ENCODE measurements at regions not wholly inside any gene's neighbourhood (a gene's known extent, or its start where the extent isn't known, plus 50 kb on each side); places are given as distances from the start of the nearest gene placed in this dataset.

DNA sequence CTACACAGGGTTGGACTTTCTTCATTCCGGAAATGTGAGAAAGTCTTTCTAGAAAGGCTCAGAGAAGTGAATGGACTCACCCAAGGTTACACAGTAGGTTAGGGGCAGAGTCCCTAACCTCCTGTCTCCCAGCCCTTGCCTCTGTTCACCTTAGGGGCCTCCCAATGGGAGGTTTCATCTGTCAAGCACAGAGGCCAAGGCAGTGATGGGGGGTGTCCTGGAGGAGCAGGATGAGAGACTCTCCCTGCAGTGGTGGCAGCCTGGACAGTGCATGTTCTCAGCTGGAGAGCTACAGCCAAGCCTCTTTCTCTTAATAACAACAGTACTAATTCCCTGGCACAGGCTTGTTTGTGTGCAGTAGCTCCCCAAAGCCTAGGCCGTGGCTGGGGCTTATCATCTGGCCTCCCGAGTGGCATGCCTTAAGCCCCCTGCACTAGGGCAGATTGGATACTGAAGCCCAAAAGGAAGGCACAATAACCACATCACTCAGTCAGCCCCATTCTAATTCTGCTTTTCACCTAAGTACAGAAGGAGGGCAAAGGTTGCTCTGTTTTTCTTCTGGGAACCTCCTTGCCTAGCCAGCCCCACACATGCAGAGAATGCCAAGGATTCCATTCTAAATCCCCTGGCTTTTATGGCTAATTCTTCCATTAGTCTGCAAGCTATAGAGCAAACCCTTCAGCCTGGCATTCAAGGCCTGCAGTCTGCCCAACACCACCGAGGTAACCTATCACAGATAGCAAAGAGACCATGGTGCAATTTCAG, 50.2 kb upstream of the XPA start:
- DNase-seq: no peak

DNA sequence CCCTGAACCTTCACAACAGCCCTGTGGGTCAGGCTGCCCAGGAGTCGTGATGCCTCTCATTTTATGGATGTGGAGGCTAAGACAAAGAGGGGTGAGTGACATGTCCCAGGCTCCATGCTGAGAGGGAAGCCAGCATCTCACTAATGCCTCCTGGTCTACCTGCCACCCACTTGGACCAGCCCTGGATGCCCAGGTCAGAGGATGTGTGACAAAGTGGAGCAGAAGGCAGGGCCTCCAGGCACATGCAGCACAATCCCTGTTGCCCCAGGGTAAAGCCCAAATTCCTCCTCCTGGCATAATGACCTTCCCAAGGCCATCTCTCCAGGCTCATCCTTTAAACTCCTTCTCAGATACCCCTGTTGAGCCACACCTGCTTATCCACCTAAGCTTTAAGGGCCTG, 51.4 kb upstream of the XPA start:
- DNase-seq: no peak

DNA sequence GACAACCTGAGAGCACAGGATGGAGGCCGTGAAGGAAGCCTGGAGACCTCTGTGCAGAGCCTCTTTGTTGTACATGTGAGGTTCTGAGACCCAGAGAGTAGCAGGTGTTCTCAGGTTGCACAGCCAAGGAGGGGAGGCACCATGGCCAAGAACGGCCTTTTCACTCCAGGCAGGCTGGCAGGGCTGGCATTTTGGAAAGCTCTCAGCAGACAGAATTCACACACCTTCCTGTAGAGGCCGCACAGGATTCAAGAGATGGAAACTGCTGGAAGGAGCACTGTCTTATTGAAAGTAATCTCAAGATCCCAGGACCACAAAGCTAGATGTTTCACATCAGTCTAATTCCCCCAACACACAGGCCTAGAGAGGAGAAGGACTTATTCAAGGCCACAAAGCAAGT, 52.8 kb upstream of the XPA start:
- DNase-seq: no peak

DNA sequence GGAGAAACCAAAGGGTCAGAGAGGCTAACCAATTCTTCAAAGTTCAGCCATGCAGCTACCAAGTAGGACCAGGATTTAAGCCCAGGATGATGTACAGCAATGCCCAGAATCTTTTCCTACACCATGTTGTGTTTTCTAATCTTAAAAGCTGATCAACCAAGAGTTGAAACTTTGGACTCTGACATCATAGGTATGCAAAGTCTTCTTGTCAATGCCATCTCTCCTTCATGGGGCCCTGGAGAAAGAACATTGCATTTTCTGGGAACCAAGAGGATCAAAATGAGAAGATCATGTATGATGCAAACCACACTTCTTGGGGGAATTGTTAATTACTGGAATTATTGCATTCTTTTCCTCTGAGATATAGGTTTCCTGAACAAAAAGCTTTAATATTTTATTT, 54.4 kb upstream of the XPA start:
- DNase-seq: no peak

DNA sequence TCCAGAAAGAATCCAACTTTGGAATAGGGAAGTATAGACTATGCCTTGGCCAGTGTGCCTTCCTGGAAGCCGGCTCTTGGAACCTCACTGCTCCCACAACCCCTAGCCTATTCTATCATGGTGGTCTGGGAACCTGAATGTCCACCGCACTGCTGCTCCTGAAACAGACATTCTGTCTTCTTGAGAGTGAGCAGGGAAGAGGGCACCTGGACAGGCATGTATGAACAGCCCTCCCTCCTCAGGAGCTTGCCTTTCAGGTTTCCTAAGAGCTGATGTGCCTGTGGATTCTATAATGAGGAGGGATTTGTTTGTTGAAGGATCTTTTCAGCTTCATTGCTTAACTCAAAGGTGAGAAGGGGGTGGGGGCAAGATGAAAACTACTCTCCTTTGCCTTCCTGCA, 55.1 kb upstream of the XPA start:
- no peak for DNase-seq

DNA sequence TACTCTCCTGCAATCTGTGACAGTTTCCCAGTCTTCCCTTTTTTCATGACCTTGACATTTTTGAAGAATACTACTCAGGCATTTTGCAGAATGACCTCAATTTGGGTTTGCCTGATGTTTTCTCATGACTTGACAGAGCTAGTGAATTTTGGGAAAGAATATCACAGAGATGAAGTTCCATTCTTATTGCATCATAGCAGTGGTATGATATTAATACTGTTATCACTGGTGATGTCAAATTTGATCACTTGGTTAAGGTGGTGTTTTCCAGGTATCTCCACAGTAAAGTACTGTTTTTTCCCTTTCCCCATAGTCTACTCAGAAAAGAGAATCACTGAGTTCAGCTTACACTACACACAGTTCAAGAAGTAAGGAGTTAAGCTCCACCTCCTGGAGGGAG, 56.2 kb upstream of the XPA start:
- no peak for DNase-seq

DNA sequence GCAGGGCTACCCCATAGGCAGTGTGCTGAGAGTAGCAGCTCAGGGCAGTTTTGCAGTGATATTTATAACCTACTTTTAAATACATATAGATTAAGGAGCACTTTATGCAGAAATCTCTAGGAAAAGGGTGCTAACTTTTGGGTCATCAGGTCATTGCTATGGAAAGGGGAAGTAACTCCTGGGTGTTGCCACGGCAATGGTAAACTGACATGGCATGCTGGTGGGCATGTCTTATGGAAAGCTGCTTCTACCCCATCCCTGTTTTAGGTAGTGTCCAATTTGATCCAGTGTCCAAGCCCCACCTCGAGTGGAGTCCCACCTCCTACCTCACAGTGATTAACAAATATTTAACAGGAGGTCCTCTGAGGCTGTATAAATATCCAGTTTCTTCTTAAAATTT, 56.8 kb upstream of the XPA start:
- peak; percentile 1 to 3 for DNase-seq

DNA sequence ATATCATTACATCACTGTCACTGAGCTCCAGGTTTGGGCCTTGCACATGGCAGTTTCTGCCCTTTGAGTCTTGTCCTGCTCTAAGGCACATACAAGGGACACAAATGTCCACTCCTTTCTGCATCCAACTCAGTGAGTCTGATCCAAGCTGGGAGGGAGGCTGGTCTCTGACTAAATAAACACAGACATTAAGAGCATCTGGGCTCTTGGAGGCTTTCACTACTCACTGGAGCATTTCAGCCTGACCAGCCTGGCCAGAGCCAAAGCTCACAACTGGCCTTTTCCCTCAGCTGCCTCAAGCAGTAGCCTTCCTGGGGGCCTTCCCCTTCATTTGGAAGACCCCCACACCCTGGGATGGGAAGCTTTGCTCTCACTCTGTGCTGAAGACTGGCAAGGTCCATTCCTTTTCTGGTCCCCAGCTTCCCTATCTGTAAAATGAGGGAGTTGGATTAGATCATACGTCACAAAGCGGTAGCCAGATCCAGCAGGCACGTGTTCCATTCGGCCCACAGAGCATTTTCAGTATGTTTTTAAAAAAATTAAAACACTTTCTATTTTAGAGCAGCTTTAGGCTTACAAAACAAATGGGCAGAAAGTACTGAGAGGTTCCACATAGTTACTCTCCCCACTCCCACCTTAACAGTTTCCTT, 58.6 kb upstream of the XPA start:
- no peak for DNase-seq

DNA sequence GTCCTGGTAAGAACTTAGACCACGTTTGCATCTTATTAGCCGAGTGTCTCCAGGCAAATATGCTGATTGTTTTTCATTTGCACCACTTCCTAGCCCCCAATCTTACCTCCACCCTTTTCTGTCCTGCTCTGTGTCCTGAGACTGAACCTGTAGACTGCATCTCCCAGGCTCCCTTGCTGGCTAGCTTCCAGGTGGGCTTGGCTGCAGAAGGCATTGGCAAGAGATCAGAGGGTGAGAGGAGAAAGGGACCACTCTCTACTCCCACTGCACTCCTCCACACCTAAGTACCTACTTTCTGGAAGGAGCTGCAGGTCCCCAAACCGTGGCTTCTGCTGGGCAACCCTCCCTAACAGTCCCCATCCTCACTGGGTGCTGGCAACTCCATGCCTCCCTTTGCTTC, 59.9 kb upstream of the XPA start:
- no peak for DNase-seq

DNA sequence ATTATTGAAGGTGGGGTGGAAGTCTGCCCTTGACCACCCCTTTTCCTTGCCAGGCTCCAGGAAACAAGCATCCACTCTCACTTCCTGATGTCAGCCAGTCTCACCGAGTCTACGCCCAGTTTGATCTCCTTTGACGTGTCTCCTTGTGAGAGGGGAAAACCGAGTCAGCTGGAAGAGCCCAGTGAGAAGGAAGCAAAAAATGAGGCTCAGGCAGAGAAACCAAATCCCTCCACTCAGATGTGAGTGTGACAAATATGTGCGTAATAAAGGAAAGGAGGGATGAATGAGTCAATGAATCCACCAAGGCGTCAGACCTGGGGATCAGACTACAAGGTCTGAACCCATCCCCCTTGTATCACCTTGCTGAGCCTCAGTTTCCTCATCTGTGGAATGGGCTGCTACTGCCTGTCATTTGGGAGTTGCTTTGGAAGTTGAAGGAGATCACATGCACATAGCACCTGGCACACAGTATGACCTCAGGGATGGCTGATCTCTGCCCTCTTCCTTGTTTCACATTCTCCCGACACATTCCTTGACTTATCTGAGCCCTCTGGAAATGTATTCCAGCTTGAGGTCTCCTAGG, 61.3 kb upstream of the XPA start:
- DNase-seq: no peak

DNA sequence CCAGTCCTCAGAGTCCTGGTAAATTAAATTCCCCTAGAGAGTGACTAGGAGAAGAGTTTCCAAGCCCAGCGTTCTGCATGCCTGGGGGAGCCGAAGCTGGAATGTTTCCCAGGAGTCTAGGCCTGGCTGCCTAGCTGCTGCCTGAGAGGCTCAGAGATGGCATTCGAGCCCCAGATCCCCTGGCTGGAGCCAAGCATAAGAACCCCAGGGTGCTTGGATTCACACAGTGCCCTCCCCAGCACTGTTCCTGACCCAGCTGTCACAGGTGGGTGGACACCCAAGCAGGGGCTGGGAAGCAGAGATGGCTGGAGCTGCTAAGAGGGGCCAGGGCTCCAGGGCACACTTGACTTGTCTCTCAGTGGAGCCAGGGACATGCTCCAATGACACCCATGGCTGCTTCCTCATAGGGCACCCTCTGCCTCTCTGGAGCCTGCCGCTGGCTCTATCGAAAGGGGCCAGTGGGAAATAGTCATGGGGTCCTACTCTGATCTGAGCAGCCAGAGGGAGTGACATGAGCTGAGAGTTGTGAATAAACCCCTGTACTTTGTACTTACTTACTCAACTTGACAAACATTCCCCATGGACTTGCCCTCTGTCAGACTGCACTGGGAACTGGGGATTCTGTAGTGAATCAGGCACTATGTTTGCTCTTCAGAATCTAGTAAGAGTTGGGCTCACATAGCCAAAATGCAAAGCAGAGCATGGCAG, 62.6 kb upstream of the XPA start:
- no peak for DNase-seq

DNA sequence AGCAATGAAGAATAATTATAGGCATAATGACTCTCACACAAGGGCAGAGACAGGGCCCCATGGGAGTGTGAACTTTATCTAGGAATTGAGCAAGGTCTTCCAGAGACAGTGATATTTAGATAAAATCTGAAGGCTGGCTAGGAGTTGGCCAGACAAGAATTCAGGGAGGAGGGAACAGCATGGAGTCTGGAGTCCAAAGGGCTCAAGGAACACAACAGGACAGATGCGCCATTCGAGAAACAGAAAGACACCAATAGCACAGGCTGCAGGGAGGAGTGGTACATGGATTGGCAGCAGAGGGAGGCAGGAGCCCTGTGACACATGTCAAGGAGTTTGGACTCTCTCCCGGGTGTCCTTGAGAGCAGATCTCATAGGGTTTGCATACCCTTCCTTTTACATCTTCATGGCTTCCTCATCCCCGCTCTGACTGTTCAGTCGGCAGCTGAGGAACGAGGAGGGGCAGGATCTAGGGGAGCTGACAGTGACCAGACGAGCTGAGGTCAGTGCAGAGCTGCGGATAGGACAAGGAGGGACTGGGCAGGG, 64.0 kb upstream of the XPA start:
- DNase-seq: no peak

DNA sequence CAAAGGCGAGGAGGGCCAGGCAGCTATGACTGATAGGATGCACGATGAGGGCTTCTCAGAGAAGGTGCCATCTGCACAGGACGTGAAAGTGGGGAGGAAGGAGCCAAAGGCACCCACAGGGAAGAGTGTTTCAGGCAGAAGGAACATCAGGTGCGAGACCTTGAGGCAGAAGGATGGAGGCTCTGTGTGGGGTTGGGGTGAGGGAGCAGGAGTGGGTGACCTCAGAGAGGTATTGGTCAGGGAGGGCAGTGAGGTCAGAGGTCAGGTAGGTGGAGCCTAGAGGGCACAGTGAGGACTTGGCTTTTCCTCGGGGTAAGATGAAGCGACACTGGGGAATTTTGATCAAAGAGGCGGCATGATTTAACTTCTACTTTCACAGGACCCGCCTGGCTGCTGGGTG, 64.7 kb upstream of the XPA start:
- DNase-seq: no peak

DNA sequence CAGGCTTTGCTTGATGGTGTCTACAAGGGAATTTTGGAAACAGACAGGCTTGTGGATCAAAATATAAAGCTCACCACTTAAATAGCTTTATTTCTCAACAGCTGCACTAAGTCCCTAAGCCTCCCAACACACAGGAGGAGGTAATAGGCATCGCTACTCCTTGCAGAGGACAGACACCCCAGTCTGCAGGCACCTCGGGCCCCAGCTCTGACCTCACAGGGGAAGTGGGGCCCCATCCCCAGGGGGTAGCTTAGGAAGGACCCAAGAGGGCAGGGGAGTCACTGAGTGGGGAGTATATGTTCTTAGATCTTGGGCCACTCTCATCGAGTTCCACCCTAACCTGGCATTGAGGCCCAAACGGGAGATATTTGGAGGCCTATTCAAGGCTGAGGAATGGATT, 66.7 kb upstream of the XPA start:
- no peak for DNase-seq

DNA sequence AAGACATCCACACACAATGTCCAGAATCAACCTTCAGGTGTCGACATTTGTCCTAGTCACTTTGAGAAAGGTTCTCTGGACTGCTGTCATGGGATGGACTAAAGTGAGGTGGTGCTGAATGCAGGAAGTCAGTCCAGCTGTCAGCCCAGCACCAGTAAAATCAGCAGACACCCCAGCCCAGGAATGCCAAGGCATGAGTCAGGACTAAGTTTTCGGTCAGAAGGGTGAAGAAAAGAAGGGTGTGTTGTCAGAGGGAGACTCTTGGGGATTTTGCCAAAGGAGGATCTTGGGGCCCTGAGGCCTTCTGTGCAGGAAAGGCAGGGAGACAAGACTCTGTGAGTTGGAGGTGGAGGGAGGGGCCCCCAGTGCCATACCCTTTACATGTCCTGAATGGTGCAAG, 69.0 kb upstream of the XPA start:
- no peak for DNase-seq

DNA sequence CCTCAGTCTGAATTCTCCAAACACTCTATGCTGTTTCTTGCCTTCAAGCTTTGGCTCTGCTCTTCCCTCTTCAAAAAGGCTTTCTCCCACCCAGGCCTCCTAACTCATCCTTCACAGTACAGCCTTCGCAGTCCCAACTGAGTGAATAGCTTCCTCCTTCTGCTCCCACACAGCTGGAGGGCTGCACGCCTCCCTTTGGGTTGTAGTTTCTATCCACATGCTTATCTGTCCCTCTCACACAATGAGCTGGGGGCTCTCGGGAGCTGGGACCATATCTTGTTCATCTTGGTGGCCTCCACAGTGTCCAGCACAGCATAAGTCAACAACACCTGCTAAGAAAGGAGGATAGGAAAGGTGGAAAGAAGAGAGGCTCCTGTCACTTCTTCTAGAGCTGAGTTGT, 69.5 kb upstream of the XPA start:
- no peak for DNase-seq

DNA sequence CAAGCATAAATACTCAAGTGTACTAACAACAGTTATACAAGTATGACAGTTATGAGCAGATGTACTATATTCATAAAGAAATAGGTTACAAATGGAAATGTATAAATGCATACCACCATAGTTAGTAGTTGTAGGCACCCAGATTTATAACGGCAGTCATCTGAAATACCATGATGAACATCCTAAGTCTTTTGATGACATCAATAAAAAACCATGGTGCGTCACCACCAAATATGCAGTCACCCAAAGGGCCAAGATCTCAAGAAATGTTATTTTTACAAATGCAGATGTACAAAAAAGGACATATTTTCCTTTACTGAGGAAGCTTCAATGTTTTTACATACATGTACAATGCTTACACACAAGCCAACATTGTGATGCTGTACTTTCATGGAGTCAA, 70.8 kb upstream of the XPA start:
- no peak for DNase-seq

DNA sequence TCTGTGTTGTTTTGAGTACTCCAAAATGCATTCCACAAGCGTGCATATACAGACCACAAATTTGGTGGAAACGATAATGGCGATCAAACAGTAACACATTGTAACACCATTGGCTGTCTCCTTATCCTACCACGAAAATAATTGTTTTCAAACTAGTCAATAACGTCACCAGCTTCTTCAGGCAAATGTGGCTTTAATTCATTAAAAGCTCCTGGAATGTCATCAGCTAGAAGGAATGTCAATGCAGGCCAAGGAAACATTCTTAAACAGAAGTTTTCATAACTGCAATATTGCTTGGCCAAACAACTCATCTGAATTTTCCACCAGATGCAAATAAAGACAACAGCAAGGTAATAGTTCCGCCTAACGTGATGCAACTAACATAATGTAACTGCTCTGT, 71.6 kb upstream of the XPA start:
- no peak for DNase-seq

DNA sequence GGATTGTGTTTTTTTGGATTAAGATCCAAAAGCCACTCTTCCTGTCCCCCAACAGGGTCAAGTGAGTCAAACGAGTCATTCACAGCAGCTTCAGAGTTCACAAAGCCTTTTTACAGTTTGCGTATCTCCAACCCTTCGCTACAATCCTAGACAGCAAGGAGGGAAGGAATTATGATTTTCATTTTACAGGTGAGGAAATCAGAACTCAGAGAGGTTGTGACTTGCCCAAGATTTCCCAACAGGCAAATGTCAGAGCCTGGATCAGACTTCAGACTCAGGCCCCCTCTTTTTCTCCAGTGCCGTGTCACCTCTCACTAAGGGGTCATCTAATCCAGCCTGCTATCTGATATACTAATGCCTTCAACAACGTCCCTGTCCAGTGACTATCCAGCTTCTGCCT, 72.1 kb upstream of the XPA start:
- DNase-seq: no peak

DNA sequence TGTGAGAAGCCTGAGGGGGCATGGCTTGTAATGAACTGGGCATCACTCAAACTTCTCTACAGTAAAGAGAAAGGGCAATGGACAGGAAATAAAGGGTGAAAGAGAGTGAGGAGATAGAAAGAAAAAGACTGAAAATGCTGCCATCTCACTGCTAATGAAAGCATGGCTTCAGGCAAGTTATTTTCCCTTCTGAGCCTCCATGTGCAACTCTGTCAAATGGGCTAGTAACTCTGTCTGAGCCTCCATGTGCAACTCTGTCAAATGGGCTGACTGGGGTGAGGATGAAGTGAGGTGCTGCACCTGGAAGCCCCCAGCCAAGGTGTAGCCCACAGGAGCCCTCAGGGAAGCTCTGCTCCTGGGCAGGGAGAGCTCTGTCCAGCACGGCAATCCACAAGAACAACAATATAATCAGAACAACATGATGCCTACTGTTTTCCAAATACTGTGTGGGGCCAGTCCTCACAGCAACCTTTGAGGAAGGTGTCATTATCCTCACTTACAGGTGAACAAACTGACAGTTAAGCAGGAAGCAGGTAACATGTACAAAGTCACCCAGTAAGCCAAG, 73.8 kb upstream of the XPA start:
- no peak for DNase-seq

DNA sequence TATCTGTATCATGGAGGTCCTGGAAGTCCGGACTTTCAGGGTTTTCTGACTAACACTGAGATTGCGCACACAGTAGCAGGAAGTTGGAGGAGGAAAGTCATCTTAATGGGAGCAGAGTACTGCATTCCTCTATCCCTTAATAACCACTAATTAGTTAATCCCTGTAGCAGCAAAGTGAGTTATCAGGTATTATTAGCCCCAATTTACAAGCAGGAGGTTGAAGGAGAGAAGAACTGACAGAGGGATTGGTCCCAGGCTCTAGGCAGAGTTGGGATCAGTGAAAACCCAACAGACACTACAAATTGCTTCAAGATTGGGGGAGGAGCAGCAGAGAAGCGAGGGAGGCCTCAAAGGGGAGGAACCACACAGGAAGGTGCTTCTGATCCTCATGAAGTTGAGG, 74.5 kb upstream of the XPA start:
- DNase-seq: no peak

DNA sequence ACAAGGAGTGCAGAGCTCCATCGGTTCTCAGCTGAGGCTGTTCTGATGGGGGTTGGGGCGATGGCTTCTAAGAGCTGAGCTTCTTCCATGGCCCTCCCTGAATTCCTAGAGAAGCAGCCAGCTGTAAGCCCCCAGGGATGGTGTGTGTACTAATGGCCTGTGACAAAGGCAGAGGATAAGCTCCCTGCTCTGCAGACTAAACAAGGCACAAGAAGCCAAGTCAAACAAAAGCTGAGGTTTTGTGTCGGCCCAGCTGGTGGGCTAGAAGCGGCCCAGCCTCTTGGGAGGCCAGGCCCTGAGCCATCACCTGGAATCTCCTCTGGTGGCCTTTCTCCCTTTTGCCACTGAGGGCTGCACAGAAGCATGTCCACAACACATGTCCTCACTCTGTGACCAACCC, 75.0 kb upstream of the XPA start:
- DNase-seq: no peak

DNA sequence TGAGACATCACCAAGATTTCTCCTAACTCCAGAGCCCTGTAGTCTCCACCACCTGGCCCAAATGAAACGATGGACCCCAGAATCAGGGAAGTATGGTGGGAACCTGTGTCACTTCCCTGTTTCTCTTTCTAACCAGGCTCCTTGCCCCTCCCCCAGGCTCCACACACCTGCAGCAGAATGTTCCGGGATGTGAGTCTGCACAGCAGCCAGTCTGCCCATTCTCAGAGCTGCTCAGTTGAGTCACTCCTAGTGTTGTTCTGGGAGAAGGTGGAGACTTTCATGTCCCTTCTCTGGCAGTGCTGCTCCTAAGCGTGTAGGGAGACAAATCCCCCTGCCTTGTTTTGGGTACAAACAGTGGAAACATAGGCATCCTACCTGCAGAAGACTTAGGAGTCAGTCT, 76.0 kb upstream of the XPA start:
- DNase-seq: no peak

DNA sequence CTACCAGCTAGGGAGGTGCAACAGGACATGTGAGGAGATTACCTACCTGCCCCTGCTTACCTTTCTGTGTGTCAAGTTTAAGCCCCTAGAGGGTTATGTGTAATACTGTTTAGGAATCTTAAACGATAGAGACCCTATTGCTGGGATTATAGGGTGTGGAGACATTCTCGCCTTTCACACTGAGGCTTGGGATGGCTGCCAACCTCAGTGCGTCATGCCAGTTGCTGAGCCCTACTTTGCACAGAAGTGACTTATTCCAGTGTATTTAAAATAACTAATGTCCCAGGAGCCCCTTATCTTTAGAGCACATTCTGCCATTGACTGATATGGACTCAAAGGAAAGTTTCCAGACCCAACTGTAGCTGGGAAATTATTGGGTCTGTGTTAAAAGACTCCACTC, 76.6 kb upstream of the XPA start:
- no peak for DNase-seq

Data from Kasumi-1 (cell line).